GM23338 (cell line): ENCODE measurements at regions not wholly inside any gene's neighbourhood (a gene's known extent, or its start where the extent isn't known, plus 50 kb on each side); places are given as distances from the start of the nearest gene placed in this dataset.

Experiments
- ATAC-seq: fragments of 200-7000 bp; cut with Tn5 transposase; 3 replicates; pipeline ENCODE4 v1.9.1; 2020
- DNase-seq: peaks from one replicate; pipeline ENCODE4 v3.0.0-alpha.2; 2015; ENCODE audit warnings: low spot score
- H2AFZ ChIP-seq: fragments of 200-600 bp; sonication (generic); 2 replicates; pipeline ENCODE4 v1.8.0; 2016; ENCODE audit warnings: antibody characterized with exemption, mild to moderate bottlenecking, moderate library complexity
- H3F3A ChIP-seq: fragments of 200-600 bp; sonication (generic); replicated peaks from 2 replicates; pipeline ENCODE4 v1.8.0; 2017; ENCODE audit warnings: antibody characterized with exemption, mixed run types, low read depth
- H3K27ac ChIP-seq: fragments of 200-600 bp; sonication (generic); 2 replicates; pipeline ENCODE4 v1.6.1; 2016; ENCODE audit warnings: low read depth
- H3K27me3 ChIP-seq: fragments of 200-600 bp; sonication (generic); 2 replicates; pipeline ENCODE4 v1.8.0; 2016; ENCODE audit warnings: mild to moderate bottlenecking, mixed run types, moderate library complexity; ENCODE audit not compliant: insufficient read depth
- H3K36me3 ChIP-seq: fragments of 200-600 bp; sonication (generic); 2 replicates; pipeline ENCODE4 v1.8.0; 2016; ENCODE audit warnings: mild to moderate bottlenecking; ENCODE audit not compliant: insufficient read depth
- H3K4me1 ChIP-seq: fragments of 200-600 bp; sonication (generic); 2 replicates; pipeline ENCODE4 v1.8.0; 2016; ENCODE audit warnings: mild to moderate bottlenecking, moderate library complexity; ENCODE audit not compliant: insufficient read depth
- H3K4me2 ChIP-seq: fragments of 200-600 bp; sonication (generic); 2 replicates; pipeline ENCODE4 v1.7.1; 2017; ENCODE audit warnings: mixed run types
- H3K4me3 ChIP-seq: fragments of 200-600 bp; sonication (generic); 2 replicates; pipeline ENCODE4 v1.6.1; 2016; ENCODE audit warnings: mixed run types
- H3K79me2 ChIP-seq: fragments of 200-600 bp; sonication (generic); replicated peaks from 2 replicates; pipeline ENCODE4 v1.8.0; 2017; ENCODE audit warnings: mild to moderate bottlenecking; ENCODE audit not compliant: insufficient read depth
- H3K9me2 ChIP-seq: fragments of 200-600 bp; sonication (generic); 2 replicates; pipeline ENCODE4 v1.8.0; 2017; ENCODE audit not compliant: insufficient read depth
- H4K20me1 ChIP-seq: fragments of 200-600 bp; sonication (generic); replicated peaks from 2 replicates; pipeline ENCODE4 v1.8.0; 2017; ENCODE audit warnings: mild to moderate bottlenecking; ENCODE audit not compliant: insufficient read depth
- H3K27ac Mint-ChIP-seq: 2 replicates; pipeline ENCODE4 v1.8.0; 2020; ENCODE audit warnings: inconsistent platforms, mild to moderate bottlenecking, moderate library complexity, mixed read lengths
- H3K27me3 Mint-ChIP-seq: 3 replicates; pipeline ENCODE4 v1.8.0; 2022; ENCODE audit warnings: low read depth, mild to moderate bottlenecking, moderate library complexity, mixed read lengths, inconsistent platforms; ENCODE audit not compliant: insufficient read depth, poor library complexity
- H3K36me3 Mint-ChIP-seq: 3 replicates; pipeline ENCODE4 v1.8.0; 2021; ENCODE audit warnings: low read depth, mild to moderate bottlenecking, inconsistent platforms, moderate library complexity, mixed read lengths
- H3K4me1 Mint-ChIP-seq: 3 replicates; pipeline ENCODE4 v1.8.0; 2020; ENCODE audit warnings: mild to moderate bottlenecking, inconsistent platforms, mixed read lengths
- H3K4me3 Mint-ChIP-seq: 3 replicates; pipeline ENCODE4 v1.8.0; 2021; ENCODE audit warnings: moderate library complexity, mild to moderate bottlenecking, inconsistent platforms, mixed read lengths
- H3K9me3 Mint-ChIP-seq: 3 replicates; pipeline ENCODE4 v1.8.0; 2020; ENCODE audit warnings: moderate library complexity, mild to moderate bottlenecking, inconsistent platforms, mixed read lengths
- CREB1 ChIP-seq: fragments of 250-450 bp; sonication (Bioruptor Pico); IDR thresholded peaks from 2 replicates; pipeline ENCODE4 v1.5.0; 2020; ENCODE audit warnings: low read depth, mild to moderate bottlenecking, moderate library complexity
- ETS1 ChIP-seq: IDR thresholded peaks from 2 replicates; pipeline ENCODE4 v1.6.1; 2016; ENCODE audit warnings: antibody characterized with exemption
- EZH2 ChIP-seq: fragments of 200-600 bp; sonication (generic); IDR thresholded peaks from one replicate; pipeline ENCODE4 v1.8.0; 2017; ENCODE audit warnings: antibody characterized with exemption, mild to moderate bottlenecking, low read depth; ENCODE audit not compliant: unreplicated experiment
- EZH2phosphoT487 ChIP-seq: fragments of 200-600 bp; sonication (generic); IDR thresholded peaks from one replicate; pipeline ENCODE4 v1.8.1; 2018; ENCODE audit warnings: antibody characterized with exemption; ENCODE audit not compliant: unreplicated experiment
- JUNB ChIP-seq: IDR thresholded peaks from one replicate; pipeline ENCODE4 v1.6.1; 2016; ENCODE audit warnings: antibody characterized with exemption; ENCODE audit not compliant: unreplicated experiment
- NANOG ChIP-seq: IDR thresholded peaks from 2 replicates; pipeline ENCODE4 v1.6.1; 2016; ENCODE audit warnings: antibody characterized with exemption, borderline replicate concordance
- POLR2AphosphoS5 ChIP-seq: IDR thresholded peaks from 2 replicates; pipeline ENCODE4 v1.6.1; 2016; ENCODE audit warnings: antibody characterized with exemption, low read depth
- STAT1 ChIP-seq: IDR thresholded peaks from one replicate; pipeline ENCODE4 v1.6.1; 2016; ENCODE audit warnings: antibody characterized with exemption; ENCODE audit not compliant: unreplicated experiment
- ZNF114 ChIP-seq: fragments of 250-450 bp; sonication (Bioruptor Pico); IDR thresholded peaks from 2 replicates; pipeline ENCODE4 v1.5.0; 2020; ENCODE audit warnings: mild to moderate bottlenecking, moderate library complexity
- ZNF331 ChIP-seq: fragments of 250-450 bp; sonication (Bioruptor Pico); IDR thresholded peaks from 2 replicates; pipeline ENCODE4 v1.5.0; 2020; ENCODE audit warnings: low read depth, mild to moderate bottlenecking, moderate library complexity
- TF ChIP-seq, protein P1 (sequence below): fragments of 250-450 bp; sonication (Bioruptor Pico); IDR thresholded peaks from 2 replicates; pipeline ENCODE4 v1.5.0; 2020; ENCODE audit warnings: mild to moderate bottlenecking, moderate library complexity
- TF ChIP-seq, protein P2 (sequence below): IDR thresholded peaks from one replicate; pipeline ENCODE4 v1.6.1; 2018; ENCODE audit warnings: antibody characterized with exemption; ENCODE audit not compliant: unreplicated experiment
- TF ChIP-seq, protein P3 (sequence below), 2 experiments: fragments of 200-600 bp in 1 of 2; sonication (generic) in 1 of 2; conservative IDR thresholded peaks; 2 replicates each; pipeline versions ENCODE4 v1.5.1 to v1.6.1; 2016 to 2017; ENCODE audit warnings: antibody characterized with exemption in 2 of 2, low read depth in 2 of 2, mild to moderate bottlenecking in 2 of 2, moderate library complexity in 1 of 2

- Mint-ChIP-seq H3K4me3 (no peak overlapping the region), H3K36me3 (peaks cover 5% of the 10 kb centered on the region; the same call in 1 of the 3 replicates), H3K27me3 (no peaks in the 10 kb centered on the region), H3K4me1 (peaks cover 3% of the 10 kb centered on the region; the same call in 2 of the 3 replicates), H3K9me3 (peaks cover 16% of the 10 kb centered on the region), H3K27ac (no peak overlapping the region)
- no peak overlapping the region for H3K27ac ChIP-seq
- H3K79me2 ChIP-seq: no peaks in the 10 kb centered on the region
- H3K4me3 ChIP-seq: no peak overlapping the region
- H3F3A ChIP-seq: no peaks in the 10 kb centered on the region
- DNase-seq: no peak
- H2AFZ ChIP-seq: no peak overlapping the region
- H3K4me1 ChIP-seq: peaks cover 5% of the 10 kb centered on the region
- H3K4me2 ChIP-seq: no peak overlapping the region
- no peaks in the 10 kb centered on the region for H3K9me2 ChIP-seq
- no peaks in the 10 kb centered on the region for H3K36me3 ChIP-seq
- no peaks in the 10 kb centered on the region for H3K27me3 ChIP-seq
- ATAC-seq: no peak
- TF ChIP-seq JUNB: no peak
- TF ChIP-seq CREB1 (CRISPR knock-in tag): no peak
- TF ChIP-seq, protein P1, sequence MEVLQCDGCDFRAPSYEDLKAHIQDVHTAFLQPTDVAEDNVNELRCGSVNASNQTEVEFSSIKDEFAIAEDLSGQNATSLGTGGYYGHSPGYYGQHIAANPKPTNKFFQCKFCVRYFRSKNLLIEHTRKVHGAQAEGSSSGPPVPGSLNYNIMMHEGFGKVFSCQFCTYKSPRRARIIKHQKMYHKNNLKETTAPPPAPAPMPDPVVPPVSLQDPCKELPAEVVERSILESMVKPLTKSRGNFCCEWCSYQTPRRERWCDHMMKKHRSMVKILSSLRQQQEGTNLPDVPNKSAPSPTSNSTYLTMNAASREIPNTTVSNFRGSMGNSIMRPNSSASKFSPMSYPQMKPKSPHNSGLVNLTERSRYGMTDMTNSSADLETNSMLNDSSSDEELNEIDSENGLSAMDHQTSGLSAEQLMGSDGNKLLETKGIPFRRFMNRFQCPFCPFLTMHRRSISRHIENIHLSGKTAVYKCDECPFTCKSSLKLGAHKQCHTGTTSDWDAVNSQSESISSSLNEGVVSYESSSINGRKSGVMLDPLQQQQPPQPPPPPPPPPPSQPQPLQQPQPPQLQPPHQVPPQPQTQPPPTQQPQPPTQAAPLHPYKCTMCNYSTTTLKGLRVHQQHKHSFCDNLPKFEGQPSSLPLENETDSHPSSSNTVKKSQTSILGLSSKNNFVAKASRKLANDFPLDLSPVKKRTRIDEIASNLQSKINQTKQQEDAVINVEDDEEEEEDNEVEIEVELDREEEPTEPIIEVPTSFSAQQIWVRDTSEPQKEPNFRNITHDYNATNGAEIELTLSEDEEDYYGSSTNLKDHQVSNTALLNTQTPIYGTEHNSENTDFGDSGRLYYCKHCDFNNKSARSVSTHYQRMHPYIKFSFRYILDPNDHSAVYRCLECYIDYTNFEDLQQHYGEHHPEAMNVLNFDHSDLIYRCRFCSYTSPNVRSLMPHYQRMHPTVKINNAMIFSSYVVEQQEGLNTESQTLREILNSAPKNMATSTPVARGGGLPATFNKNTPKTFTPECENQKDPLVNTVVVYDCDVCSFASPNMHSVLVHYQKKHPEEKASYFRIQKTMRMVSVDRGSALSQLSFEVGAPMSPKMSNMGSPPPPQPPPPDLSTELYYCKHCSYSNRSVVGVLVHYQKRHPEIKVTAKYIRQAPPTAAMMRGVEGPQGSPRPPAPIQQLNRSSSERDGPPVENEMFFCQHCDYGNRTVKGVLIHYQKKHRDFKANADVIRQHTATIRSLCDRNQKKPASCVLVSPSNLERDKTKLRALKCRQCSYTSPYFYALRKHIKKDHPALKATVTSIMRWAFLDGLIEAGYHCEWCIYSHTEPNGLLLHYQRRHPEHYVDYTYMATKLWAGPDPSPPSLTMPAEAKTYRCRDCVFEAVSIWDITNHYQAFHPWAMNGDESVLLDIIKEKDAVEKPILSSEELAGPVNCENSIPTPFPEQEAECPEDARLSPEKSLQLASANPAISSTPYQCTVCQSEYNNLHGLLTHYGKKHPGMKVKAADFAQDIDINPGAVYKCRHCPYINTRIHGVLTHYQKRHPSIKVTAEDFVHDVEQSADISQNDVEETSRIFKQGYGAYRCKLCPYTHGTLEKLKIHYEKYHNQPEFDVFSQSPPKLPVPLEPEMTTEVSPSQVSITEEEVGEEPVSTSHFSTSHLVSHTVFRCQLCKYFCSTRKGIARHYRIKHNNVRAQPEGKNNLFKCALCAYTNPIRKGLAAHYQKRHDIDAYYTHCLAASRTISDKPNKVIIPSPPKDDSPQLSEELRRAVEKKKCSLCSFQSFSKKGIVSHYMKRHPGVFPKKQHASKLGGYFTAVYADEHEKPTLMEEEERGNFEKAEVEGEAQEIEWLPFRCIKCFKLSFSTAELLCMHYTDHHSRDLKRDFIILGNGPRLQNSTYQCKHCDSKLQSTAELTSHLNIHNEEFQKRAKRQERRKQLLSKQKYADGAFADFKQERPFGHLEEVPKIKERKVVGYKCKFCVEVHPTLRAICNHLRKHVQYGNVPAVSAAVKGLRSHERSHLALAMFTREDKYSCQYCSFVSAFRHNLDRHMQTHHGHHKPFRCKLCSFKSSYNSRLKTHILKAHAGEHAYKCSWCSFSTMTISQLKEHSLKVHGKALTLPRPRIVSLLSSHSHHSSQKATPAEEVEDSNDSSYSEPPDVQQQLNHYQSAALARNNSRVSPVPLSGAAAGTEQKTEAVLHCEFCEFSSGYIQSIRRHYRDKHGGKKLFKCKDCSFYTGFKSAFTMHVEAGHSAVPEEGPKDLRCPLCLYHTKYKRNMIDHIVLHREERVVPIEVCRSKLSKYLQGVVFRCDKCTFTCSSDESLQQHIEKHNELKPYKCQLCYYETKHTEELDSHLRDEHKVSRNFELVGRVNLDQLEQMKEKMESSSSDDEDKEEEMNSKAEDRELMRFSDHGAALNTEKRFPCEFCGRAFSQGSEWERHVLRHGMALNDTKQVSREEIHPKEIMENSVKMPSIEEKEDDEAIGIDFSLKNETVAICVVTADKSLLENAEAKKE (CRISPR knock-in tag): no peak
- TF ChIP-seq ZNF114: no peak
- TF ChIP-seq EZH2phosphoT487: no peak
- TF ChIP-seq EZH2: no peak
- TF ChIP-seq, protein P2, sequence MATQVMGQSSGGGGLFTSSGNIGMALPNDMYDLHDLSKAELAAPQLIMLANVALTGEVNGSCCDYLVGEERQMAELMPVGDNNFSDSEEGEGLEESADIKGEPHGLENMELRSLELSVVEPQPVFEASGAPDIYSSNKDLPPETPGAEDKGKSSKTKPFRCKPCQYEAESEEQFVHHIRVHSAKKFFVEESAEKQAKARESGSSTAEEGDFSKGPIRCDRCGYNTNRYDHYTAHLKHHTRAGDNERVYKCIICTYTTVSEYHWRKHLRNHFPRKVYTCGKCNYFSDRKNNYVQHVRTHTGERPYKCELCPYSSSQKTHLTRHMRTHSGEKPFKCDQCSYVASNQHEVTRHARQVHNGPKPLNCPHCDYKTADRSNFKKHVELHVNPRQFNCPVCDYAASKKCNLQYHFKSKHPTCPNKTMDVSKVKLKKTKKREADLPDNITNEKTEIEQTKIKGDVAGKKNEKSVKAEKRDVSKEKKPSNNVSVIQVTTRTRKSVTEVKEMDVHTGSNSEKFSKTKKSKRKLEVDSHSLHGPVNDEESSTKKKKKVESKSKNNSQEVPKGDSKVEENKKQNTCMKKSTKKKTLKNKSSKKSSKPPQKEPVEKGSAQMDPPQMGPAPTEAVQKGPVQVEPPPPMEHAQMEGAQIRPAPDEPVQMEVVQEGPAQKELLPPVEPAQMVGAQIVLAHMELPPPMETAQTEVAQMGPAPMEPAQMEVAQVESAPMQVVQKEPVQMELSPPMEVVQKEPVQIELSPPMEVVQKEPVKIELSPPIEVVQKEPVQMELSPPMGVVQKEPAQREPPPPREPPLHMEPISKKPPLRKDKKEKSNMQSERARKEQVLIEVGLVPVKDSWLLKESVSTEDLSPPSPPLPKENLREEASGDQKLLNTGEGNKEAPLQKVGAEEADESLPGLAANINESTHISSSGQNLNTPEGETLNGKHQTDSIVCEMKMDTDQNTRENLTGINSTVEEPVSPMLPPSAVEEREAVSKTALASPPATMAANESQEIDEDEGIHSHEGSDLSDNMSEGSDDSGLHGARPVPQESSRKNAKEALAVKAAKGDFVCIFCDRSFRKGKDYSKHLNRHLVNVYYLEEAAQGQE: no peak
- TF ChIP-seq ZNF331 (CRISPR knock-in tag): no peak
- TF ChIP-seq, protein P3, sequence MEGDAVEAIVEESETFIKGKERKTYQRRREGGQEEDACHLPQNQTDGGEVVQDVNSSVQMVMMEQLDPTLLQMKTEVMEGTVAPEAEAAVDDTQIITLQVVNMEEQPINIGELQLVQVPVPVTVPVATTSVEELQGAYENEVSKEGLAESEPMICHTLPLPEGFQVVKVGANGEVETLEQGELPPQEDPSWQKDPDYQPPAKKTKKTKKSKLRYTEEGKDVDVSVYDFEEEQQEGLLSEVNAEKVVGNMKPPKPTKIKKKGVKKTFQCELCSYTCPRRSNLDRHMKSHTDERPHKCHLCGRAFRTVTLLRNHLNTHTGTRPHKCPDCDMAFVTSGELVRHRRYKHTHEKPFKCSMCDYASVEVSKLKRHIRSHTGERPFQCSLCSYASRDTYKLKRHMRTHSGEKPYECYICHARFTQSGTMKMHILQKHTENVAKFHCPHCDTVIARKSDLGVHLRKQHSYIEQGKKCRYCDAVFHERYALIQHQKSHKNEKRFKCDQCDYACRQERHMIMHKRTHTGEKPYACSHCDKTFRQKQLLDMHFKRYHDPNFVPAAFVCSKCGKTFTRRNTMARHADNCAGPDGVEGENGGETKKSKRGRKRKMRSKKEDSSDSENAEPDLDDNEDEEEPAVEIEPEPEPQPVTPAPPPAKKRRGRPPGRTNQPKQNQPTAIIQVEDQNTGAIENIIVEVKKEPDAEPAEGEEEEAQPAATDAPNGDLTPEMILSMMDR (conservative IDR thresholded peaks at IDR 0.05; ENCODE audit: low read depth in 2 of 2): no peak
- TF ChIP-seq NANOG: no peak
- no peak for TF ChIP-seq ETS1
- TF ChIP-seq STAT1: no peak
- TF ChIP-seq POLR2AphosphoS5: no peak
- no peaks in the 10 kb centered on the region for H4K20me1 ChIP-seq
Measured at GRCh38 chr7:110129159-110129558, 961.8 kb upstream of the LRRN3 start.
